HUES6 (cell line): ENCODE measurements at regions not wholly inside any gene's neighbourhood (a gene's known extent, or its start where the extent isn't known, plus 50 kb on each side); places are given as distances from the start of the nearest gene placed in this dataset.

ENCODE experiments used
- H3K27ac ChIP-seq: 2 replicates; pipeline ENCODE4 v1.7.0; 2013; ENCODE audit warnings: low read depth, mild to moderate bottlenecking, low read length, inconsistent platforms
- H3K27me3 ChIP-seq: 2 replicates; pipeline ENCODE4 v1.6.1; 2013; ENCODE audit warnings: low read length; ENCODE audit not compliant: control insufficient read depth, insufficient read depth
- H3K36me3 ChIP-seq: 2 replicates; pipeline ENCODE4 v1.6.1; 2013; ENCODE audit warnings: low read length; ENCODE audit not compliant: control insufficient read depth, insufficient read depth
- H3K4me1 ChIP-seq: 2 replicates; pipeline ENCODE4 v1.6.1; 2013; ENCODE audit warnings: low read length; ENCODE audit not compliant: control insufficient read depth, insufficient read depth
- H3K4me3 ChIP-seq: 2 replicates; pipeline ENCODE4 v1.5.1; 2013; ENCODE audit warnings: low read depth, low read length
- H3K9ac ChIP-seq: one replicate; pipeline ENCODE4 v1.6.1; 2013; ENCODE audit warnings: mild to moderate bottlenecking, low read length
- H3K9me3 ChIP-seq: 2 replicates; pipeline ENCODE4 v1.6.1; 2013; ENCODE audit warnings: low read depth, low read length; ENCODE audit not compliant: control insufficient read depth, insufficient read depth

GRCh38 chr5:135210286-135211055 is 176.4 kb upstream of the PITX1 start:
- Histone ChIP-seq H3K27me3 (peaks cover 7% of the 10 kb centered on the region; the same call in 1 of the 2 replicates), H3K9me3 (no peaks in the 10 kb centered on the region), H3K36me3 (no peaks in the 10 kb centered on the region), H3K4me3 (no peak overlapping the region), H3K9ac (no peak overlapping the region), H3K27ac (no peak overlapping the region), H3K4me1 (peaks cover 27% of the 10 kb centered on the region)

GRCh38 chr5:135208903-135209721 is 175.1 kb upstream of the PITX1 start:
- H3K9me3 ChIP-seq = no peaks in the 10 kb centered on the region
- H3K27me3 ChIP-seq = no peaks in the 10 kb centered on the region
- H3K4me3 ChIP-seq = no peak overlapping the region
- H3K36me3 ChIP-seq = no peaks in the 10 kb centered on the region
- H3K4me1 ChIP-seq = peaks cover 27% of the 10 kb centered on the region
- no peak overlapping the region for H3K27ac ChIP-seq
- no peak overlapping the region for H3K9ac ChIP-seq

GRCh38 chr5:135208555-135208902 is 174.5 kb upstream of the PITX1 start:
- Histone ChIP-seq H3K9me3 (0 out of 2 replicates have a peak, but pooled peaks cover 3% of the 10 kb centered on the region), H3K27me3 (no peaks in the 10 kb centered on the region), H3K4me1 (peaks cover 27% of the 10 kb centered on the region), H3K36me3 (no peaks in the 10 kb centered on the region), H3K4me3 (no peak overlapping the region), H3K27ac (no peak overlapping the region), H3K9ac (no peak overlapping the region)

GRCh38 chr5:135207866-135208265 is 173.8 kb upstream of the PITX1 start:
- no peaks in the 10 kb centered on the region for H3K36me3 ChIP-seq
- H3K9me3 ChIP-seq = peaks cover 6% of the 10 kb centered on the region; the same call in 1 of the 2 replicates
- no peak overlapping the region for H3K9ac ChIP-seq
- H3K27ac ChIP-seq = no peak overlapping the region
- H3K4me1 ChIP-seq = peaks cover 20% of the 10 kb centered on the region
- no peak overlapping the region for H3K4me3 ChIP-seq
- no peaks in the 10 kb centered on the region for H3K27me3 ChIP-seq

GRCh38 chr5:135206862-135207261 is 172.8 kb upstream of the PITX1 start:
- Histone ChIP-seq H3K36me3 (no peaks in the 10 kb centered on the region), H3K9me3 (peaks cover 15% of the 10 kb centered on the region), H3K9ac (no peak overlapping the region), H3K4me1 (peaks cover 17% of the 10 kb centered on the region), H3K4me3 (no peak overlapping the region), H3K27me3 (no peaks in the 10 kb centered on the region), H3K27ac (no peak overlapping the region)

GRCh38 chr5:135205632-135206349 is 171.8 kb upstream of the PITX1 start:
- Histone ChIP-seq H3K9ac (no peak overlapping the region), H3K4me3 (no peak overlapping the region), H3K36me3 (no peaks in the 10 kb centered on the region), H3K4me1 (peaks cover 17% of the 10 kb centered on the region), H3K27ac (no peak overlapping the region), H3K9me3 (peaks cover 15% of the 10 kb centered on the region), H3K27me3 (no peaks in the 10 kb centered on the region)

- Histone ChIP-seq H3K4me3 (no peak overlapping the region), H3K9me3 (peaks cover 15% of the 10 kb centered on the region), H3K27ac (no peak overlapping the region), H3K36me3 (no peaks in the 10 kb centered on the region), H3K9ac (no peak overlapping the region), H3K4me1 (peaks cover 12% of the 10 kb centered on the region), H3K27me3 (no peaks in the 10 kb centered on the region)
Observed at GRCh38 chr5:135204151-135204600, 170.1 kb upstream of the PITX1 start.

GRCh38 chr5:135203593-135204036 is 169.6 kb upstream of the PITX1 start:
- peaks cover 15% of the 10 kb centered on the region for H3K9me3 ChIP-seq
- no peaks in the 10 kb centered on the region for H3K36me3 ChIP-seq
- no peak overlapping the region for H3K27ac ChIP-seq
- no peak overlapping the region for H3K4me3 ChIP-seq
- H3K4me1 ChIP-seq = peaks cover 7% of the 10 kb centered on the region; the same call in 1 of the 2 replicates
- H3K9ac ChIP-seq = no peak overlapping the region
- no peaks in the 10 kb centered on the region for H3K27me3 ChIP-seq

GRCh38 chr5:135203019-135203418 is 169.0 kb upstream of the PITX1 start:
- H3K27me3 ChIP-seq = no peaks in the 10 kb centered on the region
- H3K9ac ChIP-seq = no peak overlapping the region
- no peaks in the 10 kb centered on the region for H3K36me3 ChIP-seq
- no peak overlapping the region for H3K27ac ChIP-seq
- no peak overlapping the region for H3K4me3 ChIP-seq
- H3K9me3 ChIP-seq = peaks cover 15% of the 10 kb centered on the region
- peaks cover 2% of the 10 kb centered on the region; the same call in 1 of the 2 replicates for H3K4me1 ChIP-seq

- no peaks in the 10 kb centered on the region for H3K27me3 ChIP-seq
- H3K27ac ChIP-seq = no peak overlapping the region
- no peaks in the 10 kb centered on the region for H3K36me3 ChIP-seq
- no peak overlapping the region for H3K4me3 ChIP-seq
- no peaks in the 10 kb centered on the region for H3K4me1 ChIP-seq
- H3K9me3 ChIP-seq = peaks cover 15% of the 10 kb centered on the region
- no peak overlapping the region for H3K9ac ChIP-seq
Observed at GRCh38 chr5:135199919-135200318, 165.9 kb upstream of the PITX1 start.
